Effector CD8-positive, alpha-beta T cell (primary cell): ENCODE measurements at regions not wholly inside any gene's neighbourhood (a gene's known extent, or its start where the extent isn't known, plus 50 kb on each side); places are given as distances from the start of the nearest gene placed in this dataset.

Experiments
- DNase-seq: peaks from one replicate; lab custom pipeline; 2025; lab: John Stamatoyannopoulos, UW

DNA sequence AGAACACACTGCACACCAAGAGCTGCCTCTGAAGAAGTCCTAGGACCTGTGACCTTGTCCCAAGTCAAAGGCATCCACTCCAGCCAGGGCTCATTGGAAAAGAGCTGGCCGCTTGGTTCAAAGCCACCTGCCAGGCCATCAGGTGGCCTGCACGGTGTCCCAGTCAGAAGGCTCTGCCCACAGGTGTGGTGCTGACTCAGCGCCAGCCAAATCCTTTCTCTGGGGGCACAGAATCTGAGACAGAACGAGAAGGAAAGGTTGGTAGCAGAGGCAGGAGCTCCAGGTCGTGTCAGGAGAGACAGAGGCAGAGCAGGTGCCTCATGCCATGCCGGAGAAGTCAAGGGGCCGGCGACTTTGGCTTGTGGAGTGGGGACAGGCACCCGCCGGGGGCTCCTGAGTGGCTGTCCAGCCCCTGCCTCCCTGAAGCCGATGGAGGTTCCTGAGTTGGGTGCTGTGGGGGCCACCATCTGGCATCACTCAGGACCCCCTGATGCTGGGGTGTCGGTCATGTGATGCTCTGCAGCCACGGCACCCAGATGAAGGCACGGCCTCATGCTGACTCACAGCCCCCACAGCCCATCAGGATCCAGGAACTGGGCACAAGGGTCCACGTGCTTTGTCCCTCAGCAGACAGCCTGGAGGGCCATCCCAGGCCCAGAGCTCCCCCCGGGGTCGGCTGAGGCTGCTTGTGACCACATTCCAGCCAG lies 128.1 kb upstream of the FOXF1 start:
- no peak for DNase-seq

DNA sequence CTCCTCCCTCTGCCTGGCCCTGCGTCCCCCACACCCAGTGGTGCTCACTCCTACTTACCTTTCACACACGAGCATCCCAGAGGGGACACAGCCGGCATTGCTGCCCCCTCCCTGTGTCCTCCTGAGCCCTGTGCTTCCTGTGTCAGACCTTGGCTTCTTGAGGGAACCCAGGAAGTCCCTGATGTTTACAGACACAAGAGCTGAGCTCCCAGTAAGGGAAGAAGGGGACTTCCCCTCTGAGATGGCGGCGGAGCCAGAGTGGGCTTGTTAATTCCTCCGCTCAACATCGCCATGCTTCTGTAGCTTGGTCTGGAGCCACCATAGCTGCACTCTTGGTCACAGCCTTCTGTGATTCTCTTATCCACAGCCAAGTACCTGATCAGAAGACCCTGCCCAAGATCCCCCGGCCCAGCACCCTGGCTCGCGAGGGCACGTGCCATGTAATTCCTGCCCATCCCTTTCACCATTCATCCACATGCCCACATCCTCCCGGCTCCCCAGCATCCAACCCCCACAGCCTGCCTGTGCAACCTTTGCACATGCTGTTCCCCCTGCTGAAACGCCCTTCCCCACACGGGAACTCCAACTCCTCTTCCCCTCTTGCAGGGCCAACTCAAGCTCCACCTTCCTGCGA lies 127.4 kb upstream of the FOXF1 start:
- DNase-seq = no peak

DNA sequence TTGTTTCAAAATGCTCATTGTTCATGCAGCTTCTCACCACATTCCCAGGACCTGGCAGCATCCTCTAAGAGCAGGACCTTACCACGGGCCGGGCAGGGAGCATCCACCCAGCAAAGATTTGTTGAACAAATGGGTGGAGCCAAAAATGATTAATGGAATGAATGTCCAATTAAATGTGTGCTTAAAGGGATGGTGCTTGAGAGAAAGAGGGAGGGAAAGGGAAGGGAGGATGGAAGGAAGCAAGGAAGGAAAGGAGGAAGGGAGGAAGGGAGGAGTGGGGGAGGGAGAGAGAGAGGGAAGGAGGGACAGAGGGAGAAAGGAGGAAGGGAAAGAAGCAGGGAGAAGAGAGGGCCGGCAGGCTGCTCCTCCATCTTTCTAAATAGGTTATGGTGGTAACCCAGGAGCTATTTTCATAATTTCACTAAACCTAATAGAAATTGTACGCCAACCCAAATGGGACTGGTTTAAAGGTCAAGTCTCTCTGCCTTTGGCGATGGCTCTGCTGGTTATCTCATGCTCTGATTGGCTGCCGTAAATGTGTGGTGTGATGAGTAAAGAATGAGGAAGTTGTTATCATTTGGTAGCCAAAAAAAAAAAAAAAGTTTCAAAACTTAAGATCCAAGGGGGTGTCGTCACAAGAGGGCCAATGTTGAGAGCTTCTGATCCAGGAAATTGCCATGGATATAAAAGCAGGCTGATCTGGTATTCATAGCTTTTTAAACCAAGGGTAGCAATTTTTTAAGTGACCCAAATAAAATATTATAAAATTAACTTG lies 126.7 kb upstream of the FOXF1 start:
- DNase-seq = no peak

DNA sequence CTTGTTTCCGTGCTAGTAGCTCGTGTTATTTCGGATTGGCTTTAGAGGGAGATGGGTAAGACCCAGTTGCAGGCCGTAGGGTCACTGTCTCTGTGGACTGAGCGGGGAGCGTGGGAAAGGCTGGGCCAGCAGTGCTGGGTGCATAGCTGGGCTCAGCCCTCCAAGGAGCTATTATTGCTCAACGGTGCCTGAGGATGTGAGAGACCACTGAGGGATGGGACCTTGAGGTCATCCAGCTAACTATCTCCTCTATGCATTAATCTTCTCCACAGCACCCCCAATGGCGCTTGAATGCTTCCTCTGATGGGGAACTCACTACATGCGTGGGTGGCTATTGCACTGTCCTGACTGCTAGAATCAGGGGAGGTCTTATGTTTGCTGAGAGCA lies 126.1 kb upstream of the FOXF1 start:
- DNase-seq = no peak

DNA sequence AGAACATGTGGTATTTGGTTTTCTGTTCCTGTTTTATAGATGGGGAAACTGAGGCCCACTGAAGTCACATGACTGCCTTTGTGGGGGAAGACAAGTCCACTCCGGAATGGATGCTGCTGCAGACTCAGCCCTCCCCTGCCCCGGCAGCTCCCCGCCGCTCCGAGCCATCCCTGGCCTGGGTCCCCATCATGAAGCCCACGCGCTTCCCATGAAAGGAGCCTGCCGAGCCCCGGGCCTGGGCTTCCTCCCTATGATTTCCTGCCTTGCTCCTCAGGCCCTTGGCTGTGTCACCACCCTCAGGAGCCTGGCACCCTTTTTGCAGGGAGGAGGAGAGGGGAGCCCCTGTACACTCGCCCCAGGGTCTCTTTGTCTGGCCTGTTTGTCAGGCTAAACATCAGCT lies 125.3 kb upstream of the FOXF1 start:
- no peak for DNase-seq

DNA sequence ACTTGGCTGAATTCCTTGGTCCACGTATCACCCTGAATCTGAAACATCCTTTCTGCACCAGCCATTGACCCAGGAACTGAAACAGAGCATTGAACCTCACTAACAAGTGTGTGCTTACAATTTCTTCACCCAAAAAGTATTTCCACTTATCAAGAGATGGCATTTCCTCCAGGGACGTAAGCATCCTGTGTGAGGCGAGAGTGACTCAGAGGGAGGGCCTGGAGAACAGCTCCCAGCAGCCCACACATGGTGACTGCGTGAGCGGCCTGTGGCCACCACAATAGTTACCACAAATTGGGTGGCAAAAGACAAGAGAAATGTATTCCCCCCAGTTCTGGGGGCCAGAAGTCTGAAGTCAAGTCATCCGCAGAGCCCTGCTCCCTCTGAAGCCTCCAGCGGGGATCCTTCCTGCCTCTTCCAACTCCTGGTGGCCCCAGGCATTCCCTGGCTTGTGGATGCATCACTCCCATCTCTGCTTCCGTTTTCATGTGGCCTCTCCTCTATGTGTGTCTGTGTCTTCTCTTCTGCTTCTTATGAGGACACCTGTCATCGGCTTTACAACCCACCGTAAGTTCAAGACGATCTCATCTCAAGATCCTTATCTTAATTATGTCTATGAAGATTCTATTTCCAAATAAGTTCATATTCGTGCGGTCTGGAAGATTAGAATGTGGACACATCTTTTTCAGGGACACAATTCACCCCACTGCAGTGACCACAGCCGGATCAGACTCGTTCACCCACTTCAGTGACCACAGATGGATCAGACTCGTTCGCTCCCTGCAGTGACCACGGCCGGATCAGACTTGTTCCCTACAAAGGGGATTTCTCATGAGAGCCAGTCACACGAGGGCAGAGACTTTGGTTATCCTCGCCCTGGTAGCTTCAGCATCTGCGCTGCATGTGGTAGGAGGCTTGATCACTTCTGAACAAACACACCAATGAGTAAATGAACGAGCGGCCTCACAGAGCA lies 122.6 kb upstream of the FOXF1 start:
- DNase-seq = no peak

DNA sequence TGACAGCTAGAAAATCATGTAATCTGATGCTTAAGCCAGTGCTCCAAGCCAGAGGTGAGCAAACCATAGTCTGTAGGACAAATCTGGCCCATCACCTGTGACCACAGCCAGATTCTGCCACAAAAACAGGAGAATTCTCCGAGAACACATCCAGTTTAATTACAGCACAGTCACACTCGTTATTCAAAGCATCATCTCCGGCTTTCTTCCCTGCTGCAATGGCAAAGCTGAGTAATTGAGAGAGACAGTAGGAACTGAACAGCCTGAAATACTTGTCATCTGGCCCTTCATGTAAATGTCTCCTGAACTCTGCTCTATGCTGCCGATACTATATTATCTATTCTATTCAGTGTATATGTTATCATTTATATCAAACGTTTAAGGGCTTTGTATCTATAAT lies 121.4 kb upstream of the FOXF1 start:
- no peak for DNase-seq

DNA sequence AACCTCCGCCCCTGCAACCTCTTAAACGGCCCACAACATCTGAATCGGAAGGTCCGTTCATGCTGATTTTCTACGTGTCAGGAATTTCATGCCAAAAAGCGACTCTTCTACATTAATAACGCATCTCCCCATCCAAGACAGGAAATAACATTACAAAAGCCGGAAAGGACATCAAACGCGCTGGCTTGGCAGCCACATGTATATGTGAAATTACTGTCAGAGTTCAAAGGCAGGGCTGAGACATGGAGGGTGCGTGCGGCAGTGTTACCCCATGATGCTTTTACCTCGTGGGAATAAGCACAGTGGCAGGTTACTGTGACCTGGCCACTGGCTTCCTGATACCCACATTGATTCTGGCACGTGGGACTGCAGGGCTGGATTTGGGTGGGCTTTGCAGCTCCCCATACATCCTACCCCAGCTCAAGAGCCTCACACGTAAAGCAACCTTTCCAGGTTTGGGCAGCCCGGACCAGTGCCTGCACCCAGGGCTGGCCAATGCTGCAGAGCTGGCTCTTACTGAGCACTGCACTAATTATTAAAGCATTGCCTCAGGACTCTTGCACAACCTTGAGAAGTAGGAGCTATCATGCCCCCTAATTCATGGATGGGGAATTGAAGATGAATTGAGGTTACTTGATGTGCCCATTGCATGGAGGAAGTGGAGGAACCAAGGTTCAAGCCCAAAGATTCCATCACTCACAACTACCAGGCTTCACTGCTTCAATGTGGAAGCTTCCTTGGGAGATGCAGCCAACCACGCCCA lies 120.6 kb upstream of the FOXF1 start:
- no peak for DNase-seq

DNA sequence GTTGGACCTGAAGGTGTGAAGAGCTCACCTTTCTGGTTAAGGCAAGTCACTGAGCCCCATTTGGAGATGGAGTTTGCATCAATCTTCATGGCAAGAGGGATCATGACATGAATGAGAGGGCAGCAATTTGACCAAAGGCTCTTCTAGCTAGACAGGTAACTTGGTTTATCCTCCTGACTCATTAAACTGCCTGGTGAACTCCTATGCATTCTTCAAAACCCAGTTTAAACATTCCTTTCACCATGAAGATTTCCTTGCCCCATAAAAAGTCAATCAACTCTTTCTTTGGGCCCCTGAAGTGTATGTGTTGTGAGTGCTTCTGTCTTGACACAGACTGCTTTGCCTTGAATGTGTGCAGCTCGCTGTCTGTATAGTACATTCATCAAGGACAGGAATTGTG lies 120.0 kb upstream of the FOXF1 start:
- DNase-seq = no peak

DNA sequence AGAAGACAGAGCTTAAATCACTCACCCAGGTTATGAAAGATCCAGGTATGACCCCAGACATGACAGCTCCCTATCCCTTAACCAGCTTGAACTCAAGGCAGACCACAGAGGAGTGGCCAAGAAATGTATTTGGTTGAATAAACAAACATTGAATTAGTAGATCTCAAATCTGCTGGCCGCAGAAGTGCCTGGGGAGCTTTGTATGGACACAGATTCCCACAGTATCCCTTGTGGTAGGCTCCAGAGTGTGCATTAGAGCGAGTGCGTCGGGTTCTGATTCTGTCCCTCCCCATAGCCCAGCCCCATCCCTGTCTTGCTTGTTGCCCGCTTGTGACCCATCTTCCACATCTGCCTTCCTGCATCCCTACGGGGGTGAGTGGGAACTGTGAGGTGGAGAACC lies 118.8 kb upstream of the FOXF1 start:
- no peak for DNase-seq

DNA sequence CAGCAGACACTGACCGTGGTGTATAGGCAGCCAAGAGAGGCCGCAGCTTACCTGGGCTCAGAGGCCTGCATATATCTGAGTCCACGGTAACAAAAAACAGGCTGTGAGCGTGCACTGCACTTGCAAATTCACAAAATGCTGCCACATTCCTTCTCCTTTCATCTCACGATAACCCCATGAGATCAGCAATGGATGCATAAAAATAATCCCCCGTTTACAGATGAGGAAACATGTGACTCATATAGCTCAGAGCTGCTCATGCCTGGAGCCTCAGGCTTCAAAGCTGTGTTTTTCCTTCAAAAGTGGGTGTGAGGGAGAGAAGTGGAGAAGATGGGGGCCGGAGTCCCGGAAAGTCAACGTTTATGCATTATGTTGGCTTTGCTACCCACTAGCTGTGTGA lies 118.3 kb upstream of the FOXF1 start:
- DNase-seq = no peak

DNA sequence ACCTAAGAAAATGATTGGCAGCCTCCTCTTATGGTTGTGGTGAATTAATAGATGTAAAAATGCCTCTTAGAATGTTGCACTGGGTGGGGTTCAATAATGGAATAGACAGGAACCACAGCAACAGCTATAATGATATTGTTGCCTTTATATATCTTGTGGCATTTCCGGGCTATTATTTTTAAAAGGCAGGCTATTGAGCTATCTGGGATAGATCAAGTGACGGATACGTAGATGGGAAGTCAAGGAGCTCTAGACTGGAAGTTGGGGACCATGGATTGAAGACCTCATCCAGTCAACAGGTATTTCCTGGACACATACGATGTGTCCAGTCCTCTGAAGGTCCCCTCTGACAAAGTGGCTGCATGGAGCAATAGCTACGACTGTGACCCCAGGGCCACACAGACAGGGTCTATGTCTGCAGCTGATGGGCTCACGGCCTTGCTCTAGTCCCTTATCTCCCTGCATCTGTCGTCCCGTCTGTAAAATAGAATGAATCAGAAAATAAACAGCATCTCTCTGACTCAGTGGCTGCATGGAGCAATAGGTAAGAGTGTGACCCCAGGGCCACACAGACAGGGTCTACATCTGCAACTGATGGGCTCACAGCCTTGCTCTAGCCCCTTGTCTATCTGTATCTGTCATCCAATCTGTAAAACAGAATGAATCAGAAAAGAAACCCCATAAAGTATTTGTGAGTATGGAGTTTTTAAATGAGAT lies 117.7 kb upstream of the FOXF1 start:
- DNase-seq = no peak

DNA sequence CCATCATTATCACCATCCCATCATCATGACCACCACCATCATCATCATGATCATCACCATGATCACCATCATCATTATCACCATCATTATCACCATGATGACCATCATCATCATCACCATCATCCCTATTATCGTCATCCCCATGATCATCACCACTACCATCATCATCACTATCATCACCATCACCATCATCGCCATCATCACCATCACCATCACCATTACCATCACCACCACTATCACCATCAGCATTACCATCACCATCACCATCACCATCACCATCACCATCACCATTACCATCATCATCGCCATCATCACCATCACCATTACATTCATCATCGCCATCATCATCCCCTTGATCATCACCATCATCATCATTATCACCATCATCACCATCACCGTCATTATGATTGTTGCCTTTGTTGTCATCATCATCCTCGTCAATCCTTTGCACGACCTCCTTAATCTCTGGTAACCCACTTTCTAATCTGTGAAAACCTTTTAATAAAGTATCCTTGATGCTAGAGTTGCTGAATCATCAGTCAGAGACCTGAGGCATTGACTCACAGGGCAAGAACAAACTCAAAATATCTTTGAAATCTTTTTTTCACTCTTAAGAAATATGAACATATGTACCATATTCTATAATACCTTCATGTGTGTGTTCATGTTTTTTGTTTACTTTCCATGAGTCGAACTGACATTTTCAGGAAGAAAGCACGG lies 116.3 kb upstream of the FOXF1 start:
- DNase-seq = no peak

DNA sequence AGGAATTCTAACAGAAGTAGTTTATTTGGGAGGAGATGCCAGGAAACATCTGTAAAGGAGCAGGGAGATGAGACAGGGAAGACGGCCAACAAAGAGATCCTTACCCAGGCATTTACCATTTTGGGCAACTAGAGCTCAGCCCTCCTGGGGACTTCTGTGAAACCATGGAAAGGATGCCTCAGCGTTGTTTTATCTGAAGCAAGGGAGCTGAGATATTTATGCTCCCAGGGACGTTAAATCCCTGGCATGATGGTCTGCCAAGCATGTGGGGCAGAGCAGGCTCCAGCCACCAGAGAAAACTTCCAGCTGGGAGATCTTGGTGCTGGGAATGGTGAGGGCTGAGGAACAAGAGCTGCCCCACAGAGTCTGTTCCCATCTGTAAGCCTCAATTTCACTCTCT lies 114.8 kb upstream of the FOXF1 start:
- DNase-seq = no peak

DNA sequence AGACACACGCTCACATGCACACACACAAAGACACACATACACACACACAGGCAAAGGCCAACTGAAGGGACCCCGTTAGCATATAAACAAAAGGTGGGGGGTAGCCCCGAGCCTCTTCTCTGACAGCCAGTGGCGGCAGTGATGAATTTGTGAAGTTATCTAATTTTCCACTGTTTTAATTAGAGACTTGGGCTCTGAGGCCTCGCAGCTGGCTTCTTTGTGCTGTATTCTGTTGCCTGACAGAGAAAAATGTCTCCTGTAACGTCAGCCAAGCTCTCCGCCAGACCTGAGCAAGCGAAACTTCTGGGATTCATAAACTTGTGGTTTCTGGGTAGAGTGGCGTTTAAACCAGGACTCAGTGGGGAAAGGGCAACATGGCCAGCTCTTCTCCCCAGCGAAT lies 113.9 kb upstream of the FOXF1 start:
- DNase-seq = no peak

DNA sequence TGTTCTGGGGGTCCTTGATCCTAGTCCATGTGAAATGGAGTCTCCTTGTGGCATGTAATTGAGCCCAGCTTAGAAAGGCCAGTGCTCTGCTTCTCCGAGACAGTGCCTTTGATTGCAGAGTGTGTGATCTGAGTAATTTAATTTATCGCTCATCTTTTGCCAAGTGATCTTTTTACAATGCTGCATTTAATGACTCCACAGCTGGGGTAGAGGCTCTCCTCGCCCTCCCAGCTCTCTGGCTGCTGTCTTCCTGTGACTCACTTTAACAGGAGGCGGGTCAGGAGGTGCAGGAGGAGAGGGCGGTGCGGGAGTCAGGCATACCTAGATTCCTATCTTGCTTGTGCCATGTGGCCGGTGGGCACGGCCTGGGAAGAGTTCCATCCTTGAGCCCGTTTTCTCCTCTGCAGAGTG lies 113.4 kb upstream of the FOXF1 start:
- no peak for DNase-seq

DNA sequence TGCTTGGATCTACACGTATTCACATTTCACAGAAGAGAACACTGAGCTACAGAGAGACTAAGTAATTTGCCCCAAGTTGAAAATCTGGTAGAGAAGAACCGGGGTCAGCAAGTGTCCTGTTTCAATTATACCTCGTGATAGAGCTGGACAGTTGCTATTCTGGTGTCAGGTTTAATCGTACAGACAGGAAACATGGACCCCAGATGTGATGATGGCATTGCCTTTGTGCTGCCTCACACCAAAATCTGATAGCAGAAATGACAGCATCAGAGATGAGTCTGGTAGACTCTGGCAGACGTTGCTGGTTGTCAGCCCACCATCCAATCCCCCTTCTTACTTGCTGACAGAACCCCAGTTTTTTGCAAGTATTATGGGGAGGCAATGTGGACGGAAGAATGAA lies 112.1 kb upstream of the FOXF1 start:
- DNase-seq = no peak

DNA sequence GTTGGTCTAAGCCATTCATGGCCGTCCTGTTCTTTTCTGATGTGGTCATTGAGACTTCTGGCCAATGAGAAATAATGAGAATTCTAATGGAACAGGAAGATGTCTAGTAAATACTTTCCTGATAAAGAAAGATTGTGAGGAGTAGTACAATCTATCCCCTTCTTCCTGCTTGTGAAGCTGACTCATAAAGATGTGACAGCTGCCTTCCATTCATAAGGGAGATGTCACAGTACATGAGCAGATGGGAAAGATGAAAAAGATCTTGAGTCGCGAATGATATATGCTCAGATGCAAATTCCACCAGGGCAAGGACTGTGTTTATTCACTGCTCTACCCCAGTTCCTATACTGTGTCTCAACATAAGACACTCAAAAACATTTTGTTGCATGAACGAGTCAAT lies 111.7 kb upstream of the FOXF1 start:
- no peak for DNase-seq

DNA sequence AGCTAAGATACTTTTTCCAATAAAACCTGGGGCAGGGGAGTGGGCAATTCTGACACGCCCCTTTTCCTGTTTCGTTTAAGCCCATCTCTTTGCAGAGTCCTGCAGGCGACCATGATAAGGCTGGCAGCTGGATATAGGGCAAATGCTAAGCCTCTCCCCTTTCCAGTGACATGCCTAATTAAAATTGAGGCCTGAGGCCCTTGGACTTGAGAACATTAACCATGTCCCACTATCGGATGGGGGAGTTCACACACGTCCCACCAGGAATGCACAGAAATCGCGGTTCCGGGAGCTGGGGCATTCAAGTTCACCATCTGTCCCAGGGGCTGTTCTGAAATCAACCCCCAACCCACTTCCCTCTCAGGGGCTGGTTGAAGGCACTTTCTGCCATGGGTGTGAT lies 109.2 kb upstream of the FOXF1 start:
- no peak for DNase-seq

DNA sequence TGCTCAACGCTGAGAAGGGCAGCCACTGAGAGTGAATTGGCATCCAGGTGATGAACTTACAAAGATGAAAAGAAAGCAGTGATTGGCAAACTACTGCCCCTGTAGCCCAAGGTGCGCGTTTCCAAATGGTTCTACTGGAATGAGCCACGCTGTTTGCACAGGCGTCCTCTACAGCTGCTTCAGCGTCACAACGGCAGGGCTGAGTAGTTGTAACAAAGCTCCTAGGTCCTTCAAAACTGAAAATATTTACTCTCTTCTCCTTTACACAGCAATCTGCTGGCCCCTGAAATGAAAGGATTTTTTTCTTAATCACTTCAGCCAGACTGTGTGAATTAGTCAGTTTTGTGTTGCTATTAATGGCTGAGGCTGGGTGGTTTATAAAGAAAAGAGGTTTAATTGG lies 107.2 kb upstream of the FOXF1 start:
- no peak for DNase-seq
